ENCODE measurements at regions not wholly inside any gene's neighbourhood (a gene's known extent, or its start where the extent isn't known, plus 50 kb on each side); places are given as distances from the start of the nearest gene placed in this dataset.

DNA sequence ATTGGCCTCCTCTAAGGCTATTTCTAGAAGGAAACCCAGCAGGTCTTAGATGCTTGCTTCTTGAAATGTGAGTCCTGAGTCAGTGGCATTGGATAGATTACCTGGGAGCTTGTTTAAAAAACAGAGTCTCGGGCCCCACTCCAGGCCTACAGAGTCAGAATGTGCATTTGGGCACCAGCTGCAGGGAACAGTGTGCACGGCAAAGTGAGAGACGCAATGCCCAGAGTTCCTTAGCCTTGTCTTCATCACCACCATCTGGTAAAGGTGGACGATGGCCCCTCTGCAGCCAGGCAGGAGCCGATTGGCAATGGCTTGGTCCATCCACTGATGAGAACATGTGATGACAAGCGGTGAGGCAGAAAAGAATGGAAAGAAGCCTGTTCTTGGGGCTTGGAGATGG is 102.1 kb upstream of the TSC22D1 start:
- TF ChIP-seq, protein P1, sequence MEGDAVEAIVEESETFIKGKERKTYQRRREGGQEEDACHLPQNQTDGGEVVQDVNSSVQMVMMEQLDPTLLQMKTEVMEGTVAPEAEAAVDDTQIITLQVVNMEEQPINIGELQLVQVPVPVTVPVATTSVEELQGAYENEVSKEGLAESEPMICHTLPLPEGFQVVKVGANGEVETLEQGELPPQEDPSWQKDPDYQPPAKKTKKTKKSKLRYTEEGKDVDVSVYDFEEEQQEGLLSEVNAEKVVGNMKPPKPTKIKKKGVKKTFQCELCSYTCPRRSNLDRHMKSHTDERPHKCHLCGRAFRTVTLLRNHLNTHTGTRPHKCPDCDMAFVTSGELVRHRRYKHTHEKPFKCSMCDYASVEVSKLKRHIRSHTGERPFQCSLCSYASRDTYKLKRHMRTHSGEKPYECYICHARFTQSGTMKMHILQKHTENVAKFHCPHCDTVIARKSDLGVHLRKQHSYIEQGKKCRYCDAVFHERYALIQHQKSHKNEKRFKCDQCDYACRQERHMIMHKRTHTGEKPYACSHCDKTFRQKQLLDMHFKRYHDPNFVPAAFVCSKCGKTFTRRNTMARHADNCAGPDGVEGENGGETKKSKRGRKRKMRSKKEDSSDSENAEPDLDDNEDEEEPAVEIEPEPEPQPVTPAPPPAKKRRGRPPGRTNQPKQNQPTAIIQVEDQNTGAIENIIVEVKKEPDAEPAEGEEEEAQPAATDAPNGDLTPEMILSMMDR (conservative IDR thresholded peaks at IDR 0.05) = no peak
- TF ChIP-seq ZFX (IDR thresholded peaks at IDR 0.05) = no peak
